ENCODE measurements at regions not wholly inside any gene's neighbourhood (a gene's known extent, or its start where the extent isn't known, plus 50 kb on each side); places are given as distances from the start of the nearest gene placed in this dataset.
"Not testable (repeated sequence)": the region's sequence is repeated elsewhere in the genome, so short reads cannot be mapped to it uniquely, and the experiment has no call there.

DNA sequence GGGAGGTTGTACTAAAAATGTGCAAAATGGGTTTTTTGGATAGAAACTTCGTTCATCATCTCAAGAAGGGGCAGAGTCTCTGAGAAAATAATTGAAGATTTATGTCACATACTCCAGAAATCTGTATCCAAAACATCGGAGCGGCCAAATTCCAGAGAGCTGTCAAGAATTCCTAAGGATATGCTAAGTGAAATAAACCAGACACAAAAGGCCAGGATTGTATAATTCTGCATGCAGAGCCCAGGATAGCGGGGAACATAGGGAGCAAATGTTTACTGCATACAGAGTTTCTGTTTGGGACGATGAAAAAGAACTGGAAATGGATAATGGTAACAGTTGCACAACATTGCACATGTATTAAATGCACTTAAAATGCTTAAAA, 224.2 kb upstream of the AUTS2 start:
- H3K27ac ChIP-seq: no peak overlapping the region
- no peaks in the 10 kb centered on the region for H3K79me2 ChIP-seq (ENCODE audit: insufficient read depth, low read depth)
- no peaks in the 10 kb centered on the region for H4K20me1 ChIP-seq (ENCODE audit: insufficient read depth)
- no peak overlapping the region for H3K4me3 ChIP-seq (IDR thresholded peaks at IDR 0.05; ENCODE audit: insufficient read depth, low read depth, low read length)
- no peaks in the 10 kb centered on the region for H3K4me1 ChIP-seq (ENCODE audit: low read depth, poor library complexity, severe bottlenecking)
- no peaks in the 10 kb centered on the region for H3K36me3 ChIP-seq (ENCODE audit: insufficient read depth)
- no peak overlapping the region for H3K4me2 ChIP-seq
- TF ChIP-seq, protein P1, sequence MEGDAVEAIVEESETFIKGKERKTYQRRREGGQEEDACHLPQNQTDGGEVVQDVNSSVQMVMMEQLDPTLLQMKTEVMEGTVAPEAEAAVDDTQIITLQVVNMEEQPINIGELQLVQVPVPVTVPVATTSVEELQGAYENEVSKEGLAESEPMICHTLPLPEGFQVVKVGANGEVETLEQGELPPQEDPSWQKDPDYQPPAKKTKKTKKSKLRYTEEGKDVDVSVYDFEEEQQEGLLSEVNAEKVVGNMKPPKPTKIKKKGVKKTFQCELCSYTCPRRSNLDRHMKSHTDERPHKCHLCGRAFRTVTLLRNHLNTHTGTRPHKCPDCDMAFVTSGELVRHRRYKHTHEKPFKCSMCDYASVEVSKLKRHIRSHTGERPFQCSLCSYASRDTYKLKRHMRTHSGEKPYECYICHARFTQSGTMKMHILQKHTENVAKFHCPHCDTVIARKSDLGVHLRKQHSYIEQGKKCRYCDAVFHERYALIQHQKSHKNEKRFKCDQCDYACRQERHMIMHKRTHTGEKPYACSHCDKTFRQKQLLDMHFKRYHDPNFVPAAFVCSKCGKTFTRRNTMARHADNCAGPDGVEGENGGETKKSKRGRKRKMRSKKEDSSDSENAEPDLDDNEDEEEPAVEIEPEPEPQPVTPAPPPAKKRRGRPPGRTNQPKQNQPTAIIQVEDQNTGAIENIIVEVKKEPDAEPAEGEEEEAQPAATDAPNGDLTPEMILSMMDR (conservative IDR thresholded peaks at IDR 0.05; ENCODE audit: low read depth, low read length): no peak
- H3K27me3 ChIP-seq (ENCODE audit: insufficient read depth, low read depth): no peaks in the 10 kb centered on the region
- H2AFZ ChIP-seq (ENCODE audit: low read depth): no peak overlapping the region
- H3K9ac ChIP-seq: no peak overlapping the region

DNA sequence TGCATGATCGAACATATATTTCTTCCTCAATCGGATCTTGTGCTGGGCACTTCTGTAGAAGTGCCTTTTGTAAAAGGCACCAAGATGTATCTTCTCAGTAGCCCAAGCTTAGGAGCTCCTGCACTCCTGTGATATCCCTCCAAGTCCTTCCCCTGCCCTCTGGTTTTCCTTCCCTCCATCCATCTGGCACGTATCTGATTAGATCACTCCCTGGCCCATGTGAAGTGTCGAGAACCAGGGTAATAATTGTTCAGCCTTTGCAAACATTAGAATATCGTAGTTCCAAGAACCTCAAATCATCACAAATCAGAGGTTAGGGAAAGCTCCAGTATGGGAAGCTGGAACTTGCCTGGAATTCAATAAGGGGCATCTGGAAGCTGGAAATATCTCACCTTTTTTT, 221.1 kb upstream of the AUTS2 start:
- H3K27me3 ChIP-seq (ENCODE audit: insufficient read depth, low read depth): no peaks in the 10 kb centered on the region
- no peak overlapping the region for H3K9ac ChIP-seq
- no peak overlapping the region for H2AFZ ChIP-seq (ENCODE audit: low read depth)
- TF ChIP-seq, protein P1 (conservative IDR thresholded peaks at IDR 0.05; ENCODE audit: low read depth, low read length): no peak
- H3K79me2 ChIP-seq (ENCODE audit: insufficient read depth, low read depth): no peaks in the 10 kb centered on the region
- no peaks in the 10 kb centered on the region for H4K20me1 ChIP-seq (ENCODE audit: insufficient read depth)
- no peak overlapping the region for H3K27ac ChIP-seq
- no peaks in the 10 kb centered on the region for H3K36me3 ChIP-seq (ENCODE audit: insufficient read depth)
- H3K4me1 ChIP-seq (ENCODE audit: low read depth, poor library complexity, severe bottlenecking): no peaks in the 10 kb centered on the region
- H3K4me3 ChIP-seq (IDR thresholded peaks at IDR 0.05; ENCODE audit: insufficient read depth, low read depth, low read length): no peak overlapping the region
- H3K4me2 ChIP-seq: no peak overlapping the region

DNA sequence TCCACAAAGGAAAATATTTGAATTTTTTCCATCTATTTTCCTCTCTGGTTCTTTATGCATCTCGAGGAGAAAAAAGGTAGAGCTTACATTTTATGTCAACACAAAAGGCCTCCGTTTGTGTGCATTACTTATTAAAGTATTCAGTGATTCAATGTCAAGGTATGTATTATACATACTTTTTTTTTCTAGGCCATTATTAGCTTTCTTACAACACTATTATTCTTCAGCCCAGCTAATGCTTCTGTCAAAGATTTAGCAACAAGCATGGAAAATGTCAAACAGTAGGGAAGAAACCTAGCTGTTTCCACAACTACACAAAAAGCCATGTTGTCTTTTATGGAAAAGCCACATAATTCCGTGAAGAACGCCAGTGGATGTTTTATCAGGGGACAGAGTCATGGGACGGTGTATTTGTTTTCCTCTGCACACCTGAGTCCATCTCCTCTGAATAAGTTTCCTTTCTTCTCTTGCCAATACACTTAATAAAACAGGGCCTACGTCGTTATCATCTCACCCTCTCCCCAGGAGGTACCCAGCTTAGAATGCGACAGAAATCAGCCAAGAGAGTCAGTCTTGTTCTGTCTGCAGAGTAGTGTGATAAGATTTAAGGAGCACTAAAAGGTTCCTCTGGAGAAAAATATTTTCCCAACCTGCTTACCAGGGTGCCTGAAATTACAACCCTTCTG, 209.7 kb upstream of the AUTS2 start:
- no peak overlapping the region for H3K27ac ChIP-seq
- TF ChIP-seq, protein P1 (conservative IDR thresholded peaks at IDR 0.05; ENCODE audit: low read depth, low read length): no peak
- no peaks in the 10 kb centered on the region for H3K36me3 ChIP-seq (ENCODE audit: insufficient read depth)
- no peak overlapping the region for H3K9ac ChIP-seq
- no peaks in the 10 kb centered on the region for H3K27me3 ChIP-seq (ENCODE audit: insufficient read depth, low read depth)
- H3K4me3 ChIP-seq (IDR thresholded peaks at IDR 0.05; ENCODE audit: insufficient read depth, low read depth, low read length): no peak overlapping the region
- H3K79me2 ChIP-seq (ENCODE audit: insufficient read depth, low read depth): no peaks in the 10 kb centered on the region
- H4K20me1 ChIP-seq (ENCODE audit: insufficient read depth): no peaks in the 10 kb centered on the region
- no peaks in the 10 kb centered on the region for H3K4me1 ChIP-seq (ENCODE audit: low read depth, poor library complexity, severe bottlenecking)
- H2AFZ ChIP-seq (ENCODE audit: low read depth): no peak overlapping the region
- H3K4me2 ChIP-seq: no peak overlapping the region

DNA sequence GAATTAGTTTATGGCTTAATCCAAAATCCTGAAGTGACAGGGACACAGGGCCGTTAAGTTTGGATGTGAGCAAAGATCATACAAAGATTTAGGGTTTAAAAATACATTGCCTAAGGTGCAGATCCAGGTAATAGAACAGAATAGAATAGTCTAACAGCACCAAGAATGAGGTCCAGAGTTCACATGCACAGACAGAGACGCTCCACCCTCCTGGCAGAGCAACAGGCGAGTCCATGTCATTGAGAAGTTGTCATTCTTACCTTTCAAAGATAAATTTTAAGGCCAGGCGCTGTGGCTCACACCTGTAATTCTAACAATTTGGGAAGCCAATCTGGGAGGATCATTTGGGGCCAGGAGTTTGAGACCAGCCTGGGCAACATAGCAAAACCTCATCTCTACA, 209.1 kb upstream of the AUTS2 start:
- no peaks in the 10 kb centered on the region for H3K79me2 ChIP-seq (ENCODE audit: insufficient read depth, low read depth)
- H3K27ac ChIP-seq: no peak overlapping the region
- H3K36me3 ChIP-seq (ENCODE audit: insufficient read depth): no peaks in the 10 kb centered on the region
- H3K4me3 ChIP-seq (IDR thresholded peaks at IDR 0.05; ENCODE audit: insufficient read depth, low read depth, low read length): no peak overlapping the region
- H4K20me1 ChIP-seq (ENCODE audit: insufficient read depth): no peaks in the 10 kb centered on the region
- H3K4me2 ChIP-seq: no peak overlapping the region
- H2AFZ ChIP-seq (ENCODE audit: low read depth): no peak overlapping the region
- H3K9ac ChIP-seq: no peak overlapping the region
- H3K4me1 ChIP-seq (ENCODE audit: low read depth, poor library complexity, severe bottlenecking): no peaks in the 10 kb centered on the region
- TF ChIP-seq, protein P1 (conservative IDR thresholded peaks at IDR 0.05; ENCODE audit: low read depth, low read length): no peak
- H3K27me3 ChIP-seq (ENCODE audit: insufficient read depth, low read depth): no peaks in the 10 kb centered on the region

DNA sequence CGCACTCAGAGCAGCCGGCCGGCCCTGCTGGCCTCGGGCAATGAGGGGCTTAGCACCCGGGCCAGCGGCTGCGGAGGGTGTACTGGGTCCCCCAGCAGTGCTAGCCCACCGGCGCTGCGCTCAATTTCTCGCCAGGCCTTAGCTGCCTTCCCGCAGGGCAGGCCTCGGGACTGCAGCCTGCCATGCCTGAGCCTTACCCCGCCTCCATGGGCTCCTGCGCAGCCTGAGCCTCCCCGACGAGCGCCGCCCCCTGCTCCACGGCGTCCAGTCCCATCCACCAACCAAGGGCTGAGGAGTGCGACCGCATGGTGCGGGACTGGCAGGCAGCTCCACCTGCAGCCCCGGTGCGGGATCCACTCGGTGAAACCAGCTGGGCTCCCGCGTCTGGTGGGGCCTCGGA, 204.4 kb upstream of the AUTS2 start:
- H3K4me2 ChIP-seq; H3K27ac ChIP-seq; H3K36me3 ChIP-seq (ENCODE audit: insufficient read depth); H3K27me3 ChIP-seq (ENCODE audit: insufficient read depth, low read depth); H4K20me1 ChIP-seq (ENCODE audit: insufficient read depth); H2AFZ ChIP-seq (ENCODE audit: low read depth); H3K9ac ChIP-seq; H3K4me1 ChIP-seq (ENCODE audit: low read depth, poor library complexity, severe bottlenecking); H3K4me3 ChIP-seq (IDR thresholded peaks at IDR 0.05; ENCODE audit: insufficient read depth, low read depth, low read length); H3K79me2 ChIP-seq (ENCODE audit: insufficient read depth, low read depth): not testable (repeated sequence)
